OCI-LY7 (cell line): ENCODE measurements at regions not wholly inside any gene's neighbourhood (a gene's known extent, or its start where the extent isn't known, plus 50 kb on each side); places are given as distances from the start of the nearest gene placed in this dataset.

Experiments used
- BruUV-seq: library from RNA; stranded (reverse); fragments of 400-500 nt; replicated peaks from 2 replicates; lab custom pipeline; 2021; lab: Mats Ljungman, UMichigan
- CTCF ChIA-PET: fragments of 300-600 bp; sonication (Branson Sonifier 250); formaldehyde crosslinking; loops from one replicate; lab custom pipeline; 2022; ENCODE audit warnings: antibody characterized with exemption; ENCODE audit not compliant: unreplicated experiment; lab: Charles Lee
- POLR2A ChIA-PET: fragments of 300-600 bp; sonication (Branson Sonifier 250); formaldehyde crosslinking; loops from one replicate; lab custom pipeline; 2022; ENCODE audit warnings: antibody characterized with exemption; lab: Charles Lee
- DNase-seq: peaks from one replicate; pipeline ENCODE4 v3.0.0-alpha.2; 2015; ENCODE audit warnings: low spot score
- H2AFZ ChIP-seq: fragments of 200-600 bp; sonication (generic), shearing (Covaris generic); 2 replicates; pipeline ENCODE4 v1.6.1; 2014; ENCODE audit warnings: mild to moderate bottlenecking, antibody characterized with exemption, low read length, moderate library complexity
- H3K27ac ChIP-seq: fragments of 200-600 bp; sonication (generic); 2 replicates; pipeline ENCODE4 v1.5.1; 2014; ENCODE audit warnings: mixed run types, low read depth, mild to moderate bottlenecking, moderate library complexity, low read length, inconsistent platforms; ENCODE audit not compliant: poor library complexity, severe bottlenecking
- H3K36me3 ChIP-seq: fragments of 200-600 bp; sonication (generic); 2 replicates; pipeline ENCODE4 v1.6.1; 2014; ENCODE audit warnings: mild to moderate bottlenecking, antibody characterized with exemption, low read length, moderate library complexity, mixed read lengths; ENCODE audit not compliant: insufficient read depth
- H3K4me1 ChIP-seq: fragments of 200-600 bp; sonication (generic); 2 replicates; pipeline ENCODE4 v1.5.1; 2014; ENCODE audit warnings: mild to moderate bottlenecking, low read length; ENCODE audit not compliant: insufficient read depth, poor library complexity, severe bottlenecking
- H3K4me2 ChIP-seq: fragments of 200-600 bp; sonication (generic); 2 replicates; pipeline ENCODE4 v1.6.1; 2014; ENCODE audit warnings: mild to moderate bottlenecking, low read length
- H3K4me3 ChIP-seq: fragments of 200-600 bp; sonication (generic); 2 replicates; pipeline ENCODE4 v1.5.1; 2014; ENCODE audit warnings: mild to moderate bottlenecking, low read depth, low read length; ENCODE audit not compliant: poor library complexity, severe bottlenecking
- H3K79me2 ChIP-seq: fragments of 200-600 bp; sonication (generic); 2 replicates; pipeline ENCODE4 v1.6.1; 2016; ENCODE audit warnings: low read depth, mild to moderate bottlenecking, low read length, moderate library complexity, mixed read lengths; ENCODE audit not compliant: insufficient read depth
- H3K9me2 ChIP-seq: fragments of 200-600 bp; sonication (generic); 2 replicates; pipeline ENCODE4 v1.6.1; 2016; ENCODE audit warnings: mild to moderate bottlenecking, low read length, mixed read lengths; ENCODE audit not compliant: insufficient read depth
- H3K9me3 ChIP-seq: fragments of 200-600 bp; sonication (generic); 2 replicates; pipeline ENCODE4 v1.6.1; 2014; ENCODE audit warnings: mild to moderate bottlenecking, mixed run types, low read length, mixed read lengths
- H4K20me1 ChIP-seq: fragments of 200-600 bp; sonication (generic); 2 replicates; pipeline ENCODE4 v1.6.1; 2014; ENCODE audit warnings: mild to moderate bottlenecking, antibody characterized with exemption, low read length, moderate library complexity, mixed read lengths; ENCODE audit not compliant: insufficient read depth
- EZH2phosphoT487 ChIP-seq: fragments of 200-600 bp; sonication (generic); IDR thresholded peaks from 2 replicates; pipeline ENCODE4 v1.6.1; 2018; ENCODE audit warnings: low read depth, borderline replicate concordance, mild to moderate bottlenecking, mixed run types, antibody characterized with exemption, low read length, moderate library complexity, mixed read lengths
- intact Hi-C: fragments of 100-400 bp; cut with micrococcal nuclease; formaldehyde crosslinking; loops from one replicate; pipeline ENCODE4 v1.10.0; 2022; ENCODE audit not compliant: unreplicated experiment
- TF ChIP-seq, protein P1 (sequence below): fragments of 200-600 bp; sonication (generic); conservative IDR thresholded peaks from 2 replicates; pipeline ENCODE4 v1.5.1; 2014; ENCODE audit warnings: mild to moderate bottlenecking, antibody characterized with exemption, low read length, moderate library complexity, mixed read lengths

DNA sequence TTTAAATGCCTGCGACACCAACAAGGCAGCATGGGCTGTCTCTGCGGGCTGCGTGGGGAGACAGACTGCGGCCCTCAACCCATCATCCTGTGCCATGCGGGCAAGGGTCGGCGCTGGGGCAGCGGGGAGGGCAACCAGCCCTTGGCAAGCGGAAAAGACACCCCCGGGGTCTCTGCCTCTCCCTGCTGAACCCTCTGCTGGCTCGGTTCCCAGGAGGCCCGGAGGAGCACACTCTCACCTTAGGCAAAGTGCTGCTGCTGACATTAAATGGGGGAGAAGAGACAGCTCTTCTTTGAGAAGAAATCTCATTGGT lies 129.6 kb upstream of the PPP1R26 start:
- intact Hi-C loops, result no loop called here
- BruUV-seq, result no TSS peak

DNA sequence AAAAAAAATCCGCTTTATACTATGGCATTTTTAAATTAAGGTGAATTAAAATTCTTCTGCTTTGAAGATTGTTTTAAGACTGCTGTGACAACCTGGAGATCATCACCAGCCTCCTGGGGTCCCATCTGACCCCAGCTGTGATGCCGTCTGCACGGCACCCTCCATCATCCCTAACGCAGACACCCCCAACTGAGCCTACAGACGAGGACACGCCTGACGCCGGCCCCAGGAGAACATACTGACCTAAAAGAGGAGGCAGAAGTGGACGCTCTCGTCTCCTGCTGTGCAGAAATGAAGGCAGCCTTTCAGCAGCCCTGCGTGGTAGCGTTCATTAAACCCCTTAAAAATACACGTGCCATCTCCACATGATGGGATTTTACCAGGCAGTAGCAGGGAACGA lies 125.6 kb upstream of the PPP1R26 start:
- Histone ChIP-seq H3K4me1 (no peaks in the 10 kb centered on the region), H3K4me3 (no peak overlapping the region), H3K9me2 (no peaks in the 10 kb centered on the region), H4K20me1 (no peaks in the 10 kb centered on the region), H2AFZ (no peak overlapping the region), H3K4me2 (no peak overlapping the region), H3K9me3 (no peaks in the 10 kb centered on the region), H3K79me2 (no peaks in the 10 kb centered on the region), H3K27ac (no peak overlapping the region), H3K36me3 (no peaks in the 10 kb centered on the region)
- no peak for TF ChIP-seq EZH2phosphoT487
- TF ChIP-seq, protein P1, sequence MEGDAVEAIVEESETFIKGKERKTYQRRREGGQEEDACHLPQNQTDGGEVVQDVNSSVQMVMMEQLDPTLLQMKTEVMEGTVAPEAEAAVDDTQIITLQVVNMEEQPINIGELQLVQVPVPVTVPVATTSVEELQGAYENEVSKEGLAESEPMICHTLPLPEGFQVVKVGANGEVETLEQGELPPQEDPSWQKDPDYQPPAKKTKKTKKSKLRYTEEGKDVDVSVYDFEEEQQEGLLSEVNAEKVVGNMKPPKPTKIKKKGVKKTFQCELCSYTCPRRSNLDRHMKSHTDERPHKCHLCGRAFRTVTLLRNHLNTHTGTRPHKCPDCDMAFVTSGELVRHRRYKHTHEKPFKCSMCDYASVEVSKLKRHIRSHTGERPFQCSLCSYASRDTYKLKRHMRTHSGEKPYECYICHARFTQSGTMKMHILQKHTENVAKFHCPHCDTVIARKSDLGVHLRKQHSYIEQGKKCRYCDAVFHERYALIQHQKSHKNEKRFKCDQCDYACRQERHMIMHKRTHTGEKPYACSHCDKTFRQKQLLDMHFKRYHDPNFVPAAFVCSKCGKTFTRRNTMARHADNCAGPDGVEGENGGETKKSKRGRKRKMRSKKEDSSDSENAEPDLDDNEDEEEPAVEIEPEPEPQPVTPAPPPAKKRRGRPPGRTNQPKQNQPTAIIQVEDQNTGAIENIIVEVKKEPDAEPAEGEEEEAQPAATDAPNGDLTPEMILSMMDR, result no peak
- intact Hi-C loops, result no loop called here
- BruUV-seq, result no TSS peak
- CTCF ChIA-PET, result interaction anchor here (0.6 kb wide), 1 partner anchor 1810 kb away, joined by 3 read pairs; no protein-coding TSS in a partner anchor
- no peak for DNase-seq
- POLR2A ChIA-PET, result no interaction called here

More for the DNA sequence above, 129.6 kb upstream of the PPP1R26 start:
- no peak overlapping the region for H3K27ac ChIP-seq
- TF ChIP-seq, protein P1, result no peak
- TF ChIP-seq EZH2phosphoT487, result no peak
- CTCF ChIA-PET, result no interaction called here
- H3K4me2 ChIP-seq, result no peak overlapping the region
- no peaks in the 10 kb centered on the region for H3K4me1 ChIP-seq
- no peak overlapping the region for H2AFZ ChIP-seq
- no peak overlapping the region for H3K4me3 ChIP-seq
- H4K20me1 ChIP-seq, result no peaks in the 10 kb centered on the region
- H3K9me2 ChIP-seq, result no peaks in the 10 kb centered on the region
- DNase-seq, result no peak
- POLR2A ChIA-PET, result no interaction called here
- H3K36me3 ChIP-seq, result no peaks in the 10 kb centered on the region
- H3K79me2 ChIP-seq, result no peaks in the 10 kb centered on the region
- no peaks in the 10 kb centered on the region for H3K9me3 ChIP-seq

DNA sequence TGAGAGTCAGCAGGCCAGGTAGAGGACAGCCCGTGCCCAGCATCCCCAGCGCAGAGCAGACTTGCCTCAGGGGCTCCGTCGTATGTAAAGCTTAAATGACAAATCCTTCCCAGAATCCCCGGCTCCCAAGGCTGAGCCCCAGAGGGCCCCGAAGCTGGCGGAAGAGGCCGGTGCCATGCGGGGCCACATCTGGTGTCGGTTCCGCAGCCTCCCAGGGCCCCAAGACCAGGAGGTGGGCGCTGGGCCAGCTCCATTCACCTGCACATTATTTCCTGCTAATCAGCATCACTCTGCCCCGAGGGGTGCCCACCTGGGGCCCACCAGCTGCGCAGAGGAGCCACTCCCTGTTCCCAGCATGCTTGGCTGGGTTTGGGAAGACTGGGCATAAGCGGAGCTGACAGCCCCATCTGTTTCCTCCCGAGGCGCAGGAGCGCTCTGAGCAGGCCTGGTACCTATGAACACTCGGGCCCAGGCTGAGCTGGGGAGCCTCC lies 124.0 kb upstream of the PPP1R26 start:
- TF ChIP-seq, protein P1, result no peak
- TF ChIP-seq EZH2phosphoT487, result no peak
- Histone ChIP-seq H3K9me3 (no peaks in the 10 kb centered on the region), H3K9me2 (no peaks in the 10 kb centered on the region), H3K4me3 (no peak overlapping the region), H4K20me1 (no peaks in the 10 kb centered on the region), H2AFZ (no peak overlapping the region), H3K36me3 (no peaks in the 10 kb centered on the region), H3K4me2 (no peak overlapping the region), H3K27ac (no peak overlapping the region), H3K79me2 (no peaks in the 10 kb centered on the region), H3K4me1 (no peaks in the 10 kb centered on the region)
- ChIA-PET POLR2A (no interaction called here), CTCF (no interaction called here)
- no TSS peak for BruUV-seq
- intact Hi-C loops, result no loop called here
- no peak for DNase-seq
